NCI-H82 treated with DMSO at 0.1 percent for 48 hours (cell line): ENCODE measurements at regions not wholly inside any gene's neighbourhood (a gene's known extent, or its start where the extent isn't known, plus 50 kb on each side); places are given as distances from the start of the nearest gene placed in this dataset.
"Not testable (repeated sequence)": the region's sequence is repeated elsewhere in the genome, so short reads cannot be mapped to it uniquely, and the experiment has no call there.

Experiments used
- DNase-seq: peaks from one replicate; lab custom pipeline; 2025; ENCODE audit not compliant: unreplicated experiment; lab: John Stamatoyannopoulos, UW

DNA sequence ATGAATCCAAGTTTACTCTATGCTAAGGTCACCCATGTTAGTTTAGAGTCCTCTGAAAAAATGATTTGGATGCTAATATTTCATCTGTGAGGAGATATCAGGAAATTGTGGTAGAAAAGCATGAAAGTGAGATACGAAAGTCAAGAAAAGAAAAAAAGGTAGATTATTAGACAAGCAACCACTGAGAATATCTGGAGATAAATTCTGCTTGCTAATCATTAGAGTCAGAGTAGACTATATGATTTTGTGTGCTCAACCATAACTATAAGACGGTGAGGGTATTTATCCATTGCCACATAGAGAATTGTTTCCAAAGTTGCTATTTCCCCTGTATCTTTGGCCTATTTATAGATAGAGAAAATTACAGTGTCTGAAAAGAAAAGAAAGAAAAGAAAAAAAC, 706.7 kb downstream of the SLITRK5 start:
- no peak for DNase-seq

DNA sequence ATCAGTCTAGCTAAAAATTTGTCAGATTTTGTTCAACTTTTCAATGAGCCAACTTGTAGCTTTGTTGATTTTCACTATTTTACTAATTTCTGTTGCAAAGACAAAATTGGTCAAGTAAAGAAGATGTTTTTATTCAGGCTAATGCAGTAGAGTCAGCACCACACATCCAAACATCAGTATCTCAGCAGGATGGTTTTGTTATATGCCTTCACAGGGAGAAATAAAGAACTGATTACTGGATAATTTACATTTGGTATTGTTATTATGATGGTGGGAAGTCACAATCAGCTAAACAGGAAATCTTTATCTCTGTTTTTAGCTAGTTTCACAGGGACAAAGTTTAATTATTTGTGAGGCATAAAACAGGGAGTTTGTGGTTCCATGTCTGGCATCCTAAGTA, 713.4 kb downstream of the SLITRK5 start:
- DNase-seq, result no peak

DNA sequence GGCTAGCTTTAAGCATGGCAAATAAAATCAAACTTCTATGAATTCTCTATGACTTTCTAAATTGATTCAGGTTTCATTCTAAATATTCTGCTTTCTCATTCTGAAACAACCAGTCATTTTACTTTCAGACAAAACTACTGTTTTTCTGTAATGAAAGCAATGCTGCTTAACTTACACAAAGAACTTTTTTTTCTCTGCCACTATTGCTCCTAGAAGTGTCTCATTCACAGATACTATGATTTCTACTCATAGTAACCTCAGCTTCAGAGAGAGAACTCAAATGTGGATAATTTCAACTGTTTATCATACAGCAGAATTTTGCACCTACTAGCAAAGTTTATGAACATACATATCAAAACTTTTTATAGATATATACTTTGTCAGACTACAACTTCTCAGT, 724.6 kb downstream of the SLITRK5 start:
- DNase-seq, result no peak

DNA sequence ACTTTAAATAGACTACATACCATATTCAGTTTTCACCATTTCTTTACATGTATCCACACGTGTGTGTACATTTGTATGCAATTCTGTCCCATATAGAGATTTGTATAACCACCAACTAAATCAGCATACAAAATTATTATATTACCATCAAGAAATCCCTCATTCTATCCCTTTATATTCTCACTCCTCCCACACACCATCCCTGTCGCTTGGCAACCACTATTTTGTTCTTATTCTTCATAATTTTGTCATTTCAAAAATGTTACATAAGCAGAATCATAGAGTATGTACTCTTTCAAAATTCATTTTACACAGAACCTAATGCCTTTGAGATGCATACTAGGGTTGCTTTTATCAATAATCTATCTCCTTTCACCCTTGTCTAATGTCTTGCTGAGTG, 740.5 kb downstream of the SLITRK5 start:
- no peak for DNase-seq

DNA sequence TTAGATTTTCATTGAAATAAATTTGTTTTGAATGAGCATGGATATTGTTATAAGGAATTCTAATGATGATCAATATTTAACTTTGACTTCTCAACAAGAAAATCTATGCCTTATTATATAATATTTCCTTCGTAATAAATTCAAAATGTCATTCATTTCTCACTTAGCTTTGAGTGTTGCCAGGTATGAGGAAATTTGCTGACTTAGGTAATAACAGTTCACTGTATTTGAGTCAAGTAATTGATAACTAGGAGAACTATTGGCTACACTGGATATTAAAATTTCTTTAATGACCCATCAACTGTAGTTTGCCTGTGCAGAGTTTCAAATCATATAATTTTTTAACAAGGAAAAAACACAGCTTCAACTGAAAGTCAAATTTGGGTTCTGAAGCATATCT, 746.6 kb downstream of the SLITRK5 start:
- DNase-seq, result no peak

DNA sequence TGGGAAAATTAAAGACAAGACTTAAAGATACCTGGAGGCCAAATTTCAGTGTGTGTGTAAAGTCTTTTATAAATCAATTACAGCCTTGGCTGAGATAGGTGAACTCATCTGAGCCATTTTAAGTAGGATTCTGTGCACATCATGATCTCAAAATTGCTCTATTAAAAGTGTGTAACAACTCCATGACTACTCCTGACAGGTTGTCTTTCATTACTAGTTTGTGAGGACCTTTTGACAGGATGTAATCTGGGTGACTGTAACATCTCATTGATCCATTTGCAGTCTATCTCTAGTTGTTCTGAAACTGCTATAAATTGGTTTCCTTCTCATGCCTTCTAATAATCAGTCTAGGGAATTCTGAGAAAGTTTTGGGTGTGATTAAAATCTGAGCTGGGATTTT, 753.3 kb downstream of the SLITRK5 start:
- DNase-seq, result no peak

DNA sequence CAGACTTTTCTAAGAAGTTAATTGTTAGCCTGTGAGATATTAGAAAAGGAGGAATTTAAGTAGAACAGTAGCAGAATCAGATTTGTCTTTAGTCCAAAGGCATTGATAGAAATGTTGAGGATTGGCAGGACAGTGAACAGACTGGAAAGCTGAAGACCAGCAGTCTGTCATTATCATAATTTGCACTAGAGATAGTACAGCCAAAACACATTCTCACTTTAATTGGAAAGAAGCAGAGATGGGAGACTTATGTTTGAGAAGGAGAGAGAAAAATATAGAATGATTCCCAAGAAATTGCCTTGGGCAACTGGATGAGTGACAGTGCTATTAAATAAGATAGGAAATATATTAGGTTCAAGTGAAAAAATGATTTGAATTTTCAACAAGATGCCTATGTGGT, 755.5 kb downstream of the SLITRK5 start:
- no peak for DNase-seq

DNA sequence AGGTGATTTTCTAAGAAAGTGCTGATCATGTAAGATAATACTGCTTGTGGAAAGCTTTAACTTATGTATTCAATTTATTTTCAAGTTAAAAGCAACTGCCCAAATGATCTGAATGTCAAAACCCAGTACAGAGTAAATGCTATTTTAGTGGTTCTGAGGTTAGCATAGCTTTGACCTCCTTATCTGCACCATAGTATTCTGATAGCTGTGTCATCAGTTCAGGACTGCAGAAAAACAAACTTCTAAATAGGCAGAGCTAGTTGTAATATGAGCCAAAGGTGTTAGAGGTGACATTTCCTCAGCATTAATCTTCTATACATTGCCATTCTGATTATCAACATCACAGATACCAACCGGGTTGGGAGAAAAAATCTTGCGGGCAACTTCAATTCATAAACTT, 758.7 kb downstream of the SLITRK5 start:
- no peak for DNase-seq

DNA sequence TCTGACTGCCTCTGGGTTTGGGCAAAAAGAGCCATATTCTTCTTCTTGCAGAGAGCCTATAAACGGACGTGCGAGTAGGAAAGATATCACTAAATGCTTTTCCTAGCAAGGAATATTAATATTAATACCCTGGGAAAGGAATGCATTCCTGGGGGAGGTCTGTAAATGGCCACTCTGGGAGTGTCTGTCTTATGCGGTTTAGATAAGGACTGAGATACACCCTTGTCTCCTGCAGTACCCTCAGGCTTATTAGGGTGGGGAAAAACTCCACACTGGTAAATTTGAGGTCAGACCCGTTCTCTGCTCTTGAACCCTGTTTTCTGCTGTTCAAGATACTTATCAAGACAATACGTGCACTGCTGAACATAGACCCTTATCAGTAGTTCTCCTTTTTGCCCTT, 763.8 kb downstream of the SLITRK5 start:
- DNase-seq, result no peak

DNA sequence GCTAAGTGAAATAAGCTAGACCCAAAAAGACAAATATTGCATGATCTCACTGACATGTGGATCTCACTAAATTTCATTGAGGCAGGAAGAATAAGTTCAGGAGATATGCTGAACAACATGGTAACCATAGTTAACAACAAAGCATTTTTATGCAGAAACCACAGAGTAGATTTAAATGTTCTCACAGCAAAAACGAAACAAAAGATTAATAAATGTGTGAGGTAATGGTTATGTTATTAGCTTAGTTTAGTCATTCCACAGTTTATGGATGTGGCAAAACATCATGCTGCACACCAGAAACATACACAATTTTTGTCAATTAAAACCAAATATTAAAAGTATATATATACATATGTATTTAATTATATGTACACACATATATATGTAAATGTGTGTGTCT, 765.8 kb downstream of the SLITRK5 start:
- no peak for DNase-seq

DNA sequence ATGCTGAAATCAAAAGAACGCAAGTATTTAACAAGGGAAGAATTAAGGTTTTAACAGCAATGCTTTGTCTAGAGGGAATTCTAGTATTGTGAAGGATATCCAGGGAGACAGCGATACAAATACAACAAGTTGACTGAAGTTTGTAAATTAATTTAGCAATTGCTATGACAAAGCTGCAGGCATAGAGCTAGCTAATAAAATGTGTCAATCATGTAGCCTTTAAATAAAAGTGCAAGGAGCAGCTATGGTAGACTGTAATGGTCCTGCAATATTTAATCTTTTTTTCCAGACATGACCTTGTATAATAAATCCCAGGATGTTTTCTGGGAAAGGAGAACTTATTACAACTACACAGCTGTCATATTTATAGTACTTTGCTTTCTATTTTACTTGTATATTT, 779.3 kb downstream of the SLITRK5 start:
- DNase-seq, result no peak

DNA sequence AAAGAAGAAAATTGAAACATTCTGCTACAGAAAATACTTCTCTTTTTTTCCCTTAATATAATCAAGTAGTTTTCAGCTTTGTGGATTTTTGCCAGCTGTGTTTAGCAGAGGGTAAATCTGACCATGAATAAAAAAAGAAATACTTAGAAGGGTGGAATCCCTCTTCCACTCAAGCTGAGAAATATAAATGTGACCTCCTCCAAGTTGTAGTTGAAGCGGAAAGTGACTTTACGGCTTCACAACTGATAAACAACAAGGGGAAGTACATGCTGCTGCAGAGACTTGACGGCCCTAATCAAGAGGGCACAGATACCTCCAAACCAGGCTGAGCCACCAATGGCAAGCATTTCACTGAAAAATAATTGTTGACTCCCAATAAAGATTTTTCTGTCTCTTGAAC, 785.0 kb downstream of the SLITRK5 start:
- DNase-seq, result no peak

DNA sequence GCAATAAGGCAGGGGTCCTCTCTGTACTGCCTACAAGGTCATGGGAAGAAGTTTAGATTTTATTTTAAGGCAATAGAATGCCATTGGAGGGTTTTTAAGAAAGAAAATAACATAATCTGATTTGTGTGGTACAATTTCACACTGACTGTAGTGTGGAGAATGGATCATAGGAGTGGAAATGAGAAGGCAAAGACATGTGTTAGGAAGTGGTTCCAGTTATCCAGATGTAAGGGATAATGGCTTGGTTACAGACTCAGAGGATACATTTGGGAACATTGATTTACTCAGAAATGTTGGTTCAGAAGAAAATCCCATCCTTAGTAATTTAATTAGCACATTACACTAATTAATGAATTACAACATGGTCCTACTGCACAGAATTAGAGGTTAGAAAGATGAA, 788.2 kb downstream of the SLITRK5 start:
- peak; percentile 34 for DNase-seq

DNA sequence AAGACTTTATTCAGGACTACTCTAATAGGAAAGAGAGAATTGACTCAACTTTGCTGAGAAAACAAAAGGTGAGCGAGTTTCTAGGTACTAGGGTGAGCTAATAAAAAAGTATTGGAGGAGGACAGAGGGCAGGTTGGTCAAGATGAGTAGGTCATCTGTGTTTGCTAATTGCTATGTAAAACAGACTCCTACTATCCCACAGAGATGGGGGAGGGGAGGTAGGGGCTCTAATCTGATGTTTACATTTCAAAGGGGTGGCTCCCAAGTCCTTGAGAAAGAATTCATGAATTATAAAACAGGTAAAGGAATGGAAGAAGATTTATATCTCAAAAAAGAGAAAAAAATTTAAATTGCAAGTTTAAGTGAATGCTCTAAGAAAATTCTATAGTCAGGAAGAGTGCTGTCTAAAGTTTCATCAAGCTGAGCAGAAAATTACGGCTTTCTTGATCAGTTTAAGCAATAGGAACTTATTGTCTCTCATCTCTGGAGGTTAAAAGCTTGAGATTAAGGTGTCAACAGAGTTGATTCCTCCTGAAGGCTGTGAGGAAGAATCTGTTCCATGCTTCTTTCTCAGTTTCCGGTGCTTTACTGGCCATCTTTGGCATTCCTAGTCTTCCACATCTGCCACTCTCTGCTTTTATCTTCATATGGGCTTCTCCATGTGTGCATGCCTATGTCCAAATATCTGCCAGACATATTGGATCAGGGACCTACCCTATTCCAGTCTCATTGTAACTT, 790.3 kb downstream of the SLITRK5 start:
- DNase-seq, result no peak

DNA sequence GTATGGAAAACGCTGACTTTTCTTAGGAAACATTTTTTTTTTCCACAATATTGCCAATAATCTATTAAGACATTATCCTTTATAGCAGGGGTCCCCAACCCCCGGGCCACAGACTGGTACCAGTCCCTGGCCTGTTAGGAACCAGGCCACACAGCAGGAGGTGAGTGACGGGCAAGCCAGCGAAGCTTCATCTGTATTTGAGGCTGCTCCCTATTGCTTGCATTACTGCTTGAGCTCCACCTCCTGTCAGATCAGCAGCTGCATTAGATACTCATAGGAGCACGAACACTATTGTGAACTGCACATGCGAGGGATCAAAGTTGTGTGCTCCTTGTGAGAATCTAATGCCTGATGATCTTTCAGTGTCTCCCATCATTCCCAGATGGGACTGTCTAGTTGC, 793.7 kb downstream of the SLITRK5 start:
- no peak for DNase-seq

DNA sequence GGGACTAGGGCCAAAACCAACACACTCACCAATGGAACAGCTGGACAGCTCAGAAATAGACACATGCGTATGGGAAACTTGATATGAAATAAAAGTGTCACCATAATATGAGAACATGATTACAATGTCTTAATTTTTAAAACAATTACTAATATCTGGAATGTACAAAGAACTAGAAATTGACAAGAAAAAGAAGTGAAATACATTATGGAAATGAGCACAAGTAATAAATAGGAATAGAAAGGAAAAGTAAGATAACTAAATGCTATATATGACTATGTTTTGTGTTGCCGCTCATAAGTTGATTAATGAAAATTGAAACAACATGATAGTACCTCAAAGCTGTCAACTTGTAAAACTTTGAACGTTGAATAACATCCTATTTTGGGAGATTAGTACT, 801.1 kb downstream of the SLITRK5 start:
- DNase-seq, result no peak

DNA sequence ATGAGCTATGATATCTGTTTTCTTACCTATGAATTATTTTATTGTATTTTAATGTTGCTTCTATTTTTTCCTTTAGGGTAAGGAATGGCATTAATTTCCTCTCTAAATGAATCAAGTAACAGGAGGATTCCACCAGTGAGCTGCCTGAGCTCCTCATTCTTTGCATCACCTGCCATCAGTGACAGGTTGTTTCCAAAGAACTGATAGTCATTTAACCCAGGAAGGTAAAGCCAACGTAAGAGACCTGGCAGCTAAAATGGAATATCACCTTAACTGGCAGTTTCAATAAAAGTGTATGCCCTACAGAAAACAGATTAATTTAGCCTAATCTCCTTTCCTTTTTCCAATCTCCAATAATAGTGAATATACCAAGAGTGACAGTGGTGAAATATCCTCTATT, 812.0 kb downstream of the SLITRK5 start:
- DNase-seq, result no peak

DNA sequence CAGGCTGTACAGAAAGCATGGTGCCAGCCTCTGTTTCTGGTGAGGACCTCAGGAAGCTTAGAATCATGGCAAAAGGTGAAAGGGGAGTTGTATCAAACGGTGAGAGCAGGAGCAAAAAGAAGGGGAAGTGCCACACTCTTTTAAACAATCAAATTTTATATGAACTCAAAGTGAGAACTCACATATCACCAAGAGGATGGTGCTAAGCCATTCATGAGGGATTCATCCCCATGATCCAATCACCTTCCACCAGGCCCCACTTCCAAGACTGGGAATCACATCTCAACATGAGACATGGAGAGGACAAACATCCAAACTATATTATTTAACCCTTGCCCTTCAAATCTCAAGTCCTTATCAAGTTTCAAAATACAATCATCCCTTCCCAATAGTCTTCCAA, 836.7 kb downstream of the SLITRK5 start:
- no peak for DNase-seq

DNA sequence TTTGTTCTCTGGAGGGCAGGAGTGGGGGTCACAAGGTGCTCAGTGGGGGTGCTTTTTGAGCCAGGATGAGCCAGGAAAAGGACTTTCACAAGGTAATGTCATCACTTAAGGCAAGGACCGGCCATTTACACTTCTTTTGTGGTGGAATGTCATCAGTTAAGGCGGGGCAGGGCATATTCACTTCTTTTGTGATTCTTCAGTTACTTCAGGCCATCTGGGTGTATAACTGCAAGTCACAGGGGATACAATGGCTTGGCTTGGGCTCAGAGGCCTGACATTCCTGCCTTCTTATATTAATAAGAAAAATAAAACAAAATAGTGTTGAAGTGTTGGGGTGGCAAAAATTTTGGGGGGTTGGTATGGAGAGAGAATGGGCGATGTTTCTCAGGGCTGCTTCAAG, 841.8 kb downstream of the SLITRK5 start:
- DNase-seq, result not testable (repeated sequence)

DNA sequence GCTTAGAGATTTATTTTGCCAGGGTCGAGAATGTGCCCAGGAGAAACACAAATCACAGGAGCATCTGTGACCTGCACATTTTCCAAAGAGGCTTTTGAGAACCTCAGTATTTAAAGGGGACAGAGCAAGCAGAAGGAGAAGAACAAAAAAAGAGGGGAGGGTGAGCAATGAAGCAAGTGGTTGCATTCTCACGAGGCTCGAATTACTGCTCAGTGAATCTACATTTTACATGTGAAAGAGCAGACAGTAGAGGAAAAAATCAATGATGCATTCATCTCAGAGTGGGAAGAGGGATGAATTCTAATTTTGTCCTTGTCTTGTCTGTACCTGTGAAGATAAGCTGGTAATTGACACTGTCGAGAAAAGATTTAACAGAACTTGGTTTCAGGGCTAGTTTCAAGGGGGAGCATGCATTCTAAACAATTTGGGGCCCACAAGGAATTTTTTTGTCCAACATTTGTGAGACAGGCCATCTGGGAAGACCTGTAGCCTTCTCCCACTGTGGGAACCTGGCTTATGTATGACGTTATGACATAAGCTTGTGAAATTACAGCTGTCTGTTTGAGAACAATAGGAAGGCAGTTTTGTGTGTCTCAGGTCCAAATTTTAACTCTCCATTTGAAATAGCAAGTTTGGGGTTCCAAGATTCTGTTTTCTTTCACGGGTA, 855.1 kb downstream of the SLITRK5 start:
- DNase-seq, result no peak

DNA sequence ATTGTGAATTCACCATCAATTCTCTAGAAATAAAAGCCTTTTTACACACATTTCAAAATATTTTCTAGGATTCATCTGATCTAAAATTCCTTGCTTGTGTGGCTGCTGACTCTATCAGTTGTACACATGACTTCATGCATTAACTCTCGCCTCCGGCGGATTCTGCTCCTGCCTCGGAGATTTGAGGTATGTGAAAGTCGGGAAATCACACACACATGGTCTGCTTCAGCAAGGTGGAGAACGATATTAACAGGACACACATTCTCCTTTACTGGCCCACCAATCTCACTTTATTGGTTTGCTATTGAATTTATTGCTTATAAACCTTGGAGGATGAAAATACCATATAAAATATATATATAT, 855.7 kb downstream of the SLITRK5 start:
- DNase-seq, result no peak

DNA sequence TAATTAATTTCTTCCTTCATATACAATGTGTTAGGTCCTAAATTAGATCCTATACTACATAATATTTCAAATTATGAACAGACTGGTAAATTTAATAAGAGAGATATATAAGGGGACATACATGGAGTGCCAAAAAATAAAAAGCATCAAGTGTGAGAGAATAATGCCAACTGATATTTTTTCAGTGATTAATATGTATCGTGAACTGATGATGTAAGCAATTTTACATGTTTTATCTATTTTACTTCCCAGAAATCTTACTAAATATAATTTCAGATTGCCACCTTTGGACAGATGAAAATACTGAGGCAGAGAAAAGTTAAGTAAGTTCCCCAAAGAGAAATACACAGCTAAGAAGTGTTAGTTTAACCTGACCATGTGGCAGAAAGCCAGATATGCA, 870.8 kb downstream of the SLITRK5 start:
- DNase-seq, result no peak

DNA sequence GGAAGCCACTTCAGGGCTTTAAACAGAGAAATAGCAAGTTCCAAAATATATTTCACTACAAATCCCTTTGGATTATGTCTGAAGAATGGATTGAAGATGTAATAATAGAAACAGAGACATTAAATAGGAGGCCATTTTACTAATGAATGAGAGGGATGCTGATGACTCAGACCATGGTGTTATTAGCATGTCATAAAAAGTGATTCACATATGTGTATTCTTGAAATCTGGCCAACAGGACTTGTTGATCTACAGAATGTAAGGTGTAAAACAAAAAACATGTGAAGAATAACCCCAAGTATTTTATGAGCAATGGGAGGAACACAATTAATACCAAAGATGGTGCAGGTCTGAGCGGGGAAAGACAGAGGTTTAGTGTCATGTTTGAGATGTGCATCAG, 873.7 kb downstream of the SLITRK5 start:
- no peak for DNase-seq
